GM20000 (cell line): ENCODE measurements at regions not wholly inside any gene's neighbourhood (a gene's known extent, or its start where the extent isn't known, plus 50 kb on each side); places are given as distances from the start of the nearest gene placed in this dataset.
"Not testable (repeated sequence)": the region's sequence is repeated elsewhere in the genome, so short reads cannot be mapped to it uniquely, and the experiment has no call there.

ENCODE experiments used
- DNase-seq: peaks from one replicate; pipeline ENCODE4 v3.0.0; 2012; ENCODE audit warnings: low spot score
- CTCF ChIP-seq: IDR thresholded peaks from 2 replicates; pipeline ENCODE4 v1.5.1; 2012; ENCODE audit warnings: mild to moderate bottlenecking, control low read depth; ENCODE audit errors: extremely low read depth, missing control alignments

- no peak for DNase-seq
- no peak for TF ChIP-seq CTCF
These were observed 177.3 kb downstream of the DKK1 start for GRCh38 chr10:52491246-52491995.

GRCh38 chr10:52499281-52499680, 185.2 kb downstream of the DKK1 start:
- DNase-seq, result no peak
- no peak for TF ChIP-seq CTCF

- TF ChIP-seq CTCF, result no peak
- no peak for DNase-seq
These were observed 186.4 kb downstream of the DKK1 start for GRCh38 chr10:52500476-52500875.

- no peak for DNase-seq
- no peak for TF ChIP-seq CTCF
These were observed 188.2 kb downstream of the DKK1 start for GRCh38 chr10:52502237-52502636.

- not testable (repeated sequence) for DNase-seq
These were observed 191.3 kb downstream of the DKK1 start for GRCh38 chr10:52505341-52505740.

- no peak for DNase-seq
- TF ChIP-seq CTCF, result no peak
These were observed 200.4 kb downstream of the DKK1 start for GRCh38 chr10:52514481-52514880.

- TF ChIP-seq CTCF, result no peak
These were observed 202.9 kb downstream of the DKK1 start for GRCh38 chr10:52517012-52517411.

GRCh38 chr10:52523696-52524095, 209.6 kb downstream of the DKK1 start:
- TF ChIP-seq CTCF, result no peak
- no peak for DNase-seq

More at GRCh38 chr10:52517012-52517411, 202.9 kb downstream of the DKK1 start:
- no peak for DNase-seq
